NCI-H1105 treated with DMSO at 0.1 percent for 48 hours (cell line): ENCODE measurements at regions not wholly inside any gene's neighbourhood (a gene's known extent, or its start where the extent isn't known, plus 50 kb on each side); places are given as distances from the start of the nearest gene placed in this dataset.
"Not testable (repeated sequence)": the region's sequence is repeated elsewhere in the genome, so short reads cannot be mapped to it uniquely, and the experiment has no call there.

ENCODE experiments used
- DNase-seq: peaks from one replicate; lab custom pipeline; 2025; lab: John Stamatoyannopoulos, UW

GRCh38 chr10:8787649-8788048, 733.2 kb downstream of the GATA3 start:
- DNase-seq: no peak

- no peak for DNase-seq
Observed at GRCh38 chr10:8790390-8790789, 735.9 kb downstream of the GATA3 start.

GRCh38 chr10:8794860-8795259, 740.4 kb downstream of the GATA3 start:
- no peak for DNase-seq

- DNase-seq: no peak
Observed at GRCh38 chr10:8800426-8800825, 745.9 kb downstream of the GATA3 start.

GRCh38 chr10:8803992-8804391, 749.5 kb downstream of the GATA3 start:
- DNase-seq: no peak

- DNase-seq: no peak
Observed at GRCh38 chr10:8810677-8811076, 756.2 kb downstream of the GATA3 start.

GRCh38 chr10:8811201-8811600, 756.7 kb downstream of the GATA3 start:
- no peak for DNase-seq

- DNase-seq: no peak
Observed at GRCh38 chr10:8815969-8816368, 761.5 kb downstream of the GATA3 start.

GRCh38 chr10:8817299-8817698, 762.8 kb downstream of the GATA3 start:
- no peak for DNase-seq

GRCh38 chr10:8825611-8826010, 771.1 kb downstream of the GATA3 start:
- no peak for DNase-seq

- DNase-seq: no peak
Observed at GRCh38 chr10:8829592-8829991, 775.1 kb downstream of the GATA3 start.

- DNase-seq: no peak
Observed at GRCh38 chr10:8830048-8830447, 775.6 kb downstream of the GATA3 start.

- DNase-seq: no peak
Observed at GRCh38 chr10:8830876-8831275, 776.4 kb downstream of the GATA3 start.

GRCh38 chr10:8835453-8836167, 781.1 kb downstream of the GATA3 start:
- no peak for DNase-seq

- DNase-seq: no peak
Observed at GRCh38 chr10:8840356-8840755, 785.9 kb downstream of the GATA3 start.

GRCh38 chr10:8844141-8844540, 789.7 kb downstream of the GATA3 start:
- no peak for DNase-seq

GRCh38 chr10:8852546-8852945, 798.1 kb downstream of the GATA3 start:
- DNase-seq: no peak

GRCh38 chr10:8853048-8853447, 798.6 kb downstream of the GATA3 start:
- DNase-seq: no peak

- DNase-seq: not testable (repeated sequence)
Observed at GRCh38 chr10:8868924-8869323, 814.4 kb downstream of the GATA3 start.

GRCh38 chr10:8873310-8873709, 818.8 kb downstream of the GATA3 start:
- DNase-seq: no peak

GRCh38 chr10:8874268-8874667, 819.8 kb downstream of the GATA3 start:
- DNase-seq: no peak

- no peak for DNase-seq
Observed at GRCh38 chr10:8874972-8875371, 820.5 kb downstream of the GATA3 start.

GRCh38 chr10:8876171-8876570, 821.7 kb downstream of the GATA3 start:
- DNase-seq: no peak

- DNase-seq: no peak
Observed at GRCh38 chr10:8889538-8889937, 835.0 kb downstream of the GATA3 start.
